Naive thymus-derived CD4-positive, alpha-beta T cell (primary cell): ENCODE measurements at regions not wholly inside any gene's neighbourhood (a gene's known extent, or its start where the extent isn't known, plus 50 kb on each side); places are given as distances from the start of the nearest gene placed in this dataset.

ENCODE experiments used
- ATAC-seq: fragments of 150-1000 bp; cut with Tn5 transposase; 2 replicates; pipeline ENCODE4 v1.10.0; 2021; ENCODE audit warnings: mild to moderate bottlenecking, moderate library complexity
- CTCF ChIA-PET: fragments of 350-600 bp; sonication (Branson Sonifier 250); formaldehyde crosslinking; loops from one replicate; lab custom pipeline; 2021; ENCODE audit warnings: antibody characterized with exemption; lab: Charles Lee
- POLR2A ChIA-PET: fragments of 350-600 bp; sonication (Branson Sonifier 250); formaldehyde crosslinking; loops from one replicate; lab custom pipeline; 2021; ENCODE audit warnings: antibody characterized with exemption, inconsistent platforms; lab: Charles Lee
- DNase-seq, 9 donors: peaks; one replicate each; pipeline versions ENCODE4 v3.0.0 to v3.0.0-alpha.2; 2020 to 2022; ENCODE audit warnings: mixed read lengths in 1 of 9
- H3K27ac ChIP-seq: one replicate; pipeline ENCODE4 v1.7.0; 2013; ENCODE audit warnings: mild to moderate bottlenecking, low read depth, low read length, moderate library complexity
- H3K27me3 ChIP-seq, 2 donors: one replicate each; pipeline ENCODE4 v1.7.0; 2013; ENCODE audit warnings: low read length in 2 of 2, mild to moderate bottlenecking in 2 of 2, moderate library complexity in 2 of 2; ENCODE audit not compliant: control insufficient read depth in 2 of 2, insufficient read depth in 2 of 2
- H3K36me3 ChIP-seq, 3 experiments: 1 replicate in 2 of 3; 2 replicates in 1 of 3; pipeline ENCODE4 v1.7.0; 2013; ENCODE audit warnings: low read length in 3 of 3, mild to moderate bottlenecking in 3 of 3, moderate library complexity in 1 of 3; ENCODE audit not compliant: insufficient read depth in 3 of 3, control insufficient read depth in 2 of 3
- H3K4me1 ChIP-seq, 2 donors: one replicate each; pipeline ENCODE4 v1.7.0; 2013; ENCODE audit warnings: low read length in 2 of 2, mild to moderate bottlenecking in 2 of 2, moderate library complexity in 1 of 2; ENCODE audit not compliant: control insufficient read depth in 2 of 2, insufficient read depth in 2 of 2
- H3K4me3 ChIP-seq: 2 replicates; pipeline ENCODE4 v1.7.0; 2013; ENCODE audit warnings: mild to moderate bottlenecking, low read length
- H3K9me3 ChIP-seq, 3 experiments: 1 replicate in 2 of 3; 2 replicates in 1 of 3; pipeline ENCODE4 v1.7.0; 2013; ENCODE audit warnings: low read length in 3 of 3; ENCODE audit not compliant: control insufficient read depth in 2 of 3
- H3K27ac Mint-ChIP-seq, 9 donors: one replicate each; pipeline ENCODE4 v1.8.0; 2020 to 2022; ENCODE audit warnings: mixed read lengths in 9 of 9, mild to moderate bottlenecking in 8 of 9, moderate library complexity in 5 of 9, inconsistent platforms in 2 of 9
- H3K27me3 Mint-ChIP-seq, 5 donors: one replicate each; pipeline ENCODE4 v1.8.0; 2021 to 2022; ENCODE audit warnings: mixed read lengths in 5 of 5, mild to moderate bottlenecking in 1 of 5
- H3K36me3 Mint-ChIP-seq, 5 donors: one replicate each; pipeline ENCODE4 v1.8.0; 2020 to 2022; ENCODE audit warnings: mixed read lengths in 5 of 5, mild to moderate bottlenecking in 3 of 5, inconsistent platforms in 1 of 5
- H3K4me1 Mint-ChIP-seq, 7 donors: one replicate each; pipeline ENCODE4 v1.8.0; 2020 to 2022; ENCODE audit warnings: mixed read lengths in 7 of 7, mild to moderate bottlenecking in 3 of 7, inconsistent platforms in 1 of 7
- H3K4me3 Mint-ChIP-seq, 10 donors: one replicate each; pipeline ENCODE4 v1.8.0; 2020 to 2022; ENCODE audit warnings: mild to moderate bottlenecking in 10 of 10, mixed read lengths in 10 of 10, moderate library complexity in 6 of 10, inconsistent platforms in 2 of 10
- H3K9me3 Mint-ChIP-seq, 11 donors: one replicate each; pipeline ENCODE4 v1.8.0; 2020 to 2022; ENCODE audit warnings: mixed read lengths in 11 of 11, mild to moderate bottlenecking in 4 of 11, inconsistent platforms in 1 of 11, moderate library complexity in 1 of 11
- intact Hi-C, 2 donors: fragments of 100-400 bp; cut with micrococcal nuclease; formaldehyde crosslinking; loops; one replicate each; pipeline ENCODE4 v1.15.1; 2023

GRCh38 chr11:15723966-15724365 lies 609.2 kb downstream of the INSC start:
- no peak overlapping the region for H3K4me3 Mint-ChIP-seq
- no peak for ATAC-seq
- no peaks in the 10 kb centered on the region for H3K4me1 Mint-ChIP-seq
- H3K27me3 ChIP-seq: no peaks in the 10 kb centered on the region
- no peaks in the 10 kb centered on the region for H3K36me3 Mint-ChIP-seq
- H3K9me3 ChIP-seq: no peaks in the 10 kb centered on the region
- peaks cover 0 to 23% (median 6%) of the 10 kb centered on the region in 5 donors for H3K27me3 Mint-ChIP-seq
- ChIA-PET CTCF (no interaction called here), POLR2A (no interaction called here)
- H3K4me3 ChIP-seq: no peak overlapping the region
- H3K4me1 ChIP-seq: no peaks in the 10 kb centered on the region
- H3K27ac Mint-ChIP-seq: no peak overlapping the region
- intact Hi-C loops: no loop called here
- peaks cover 0 to 5% (median 0%) of the 10 kb centered on the region in 11 donors for H3K9me3 Mint-ChIP-seq
- H3K36me3 ChIP-seq: no peaks in the 10 kb centered on the region
- no peak for DNase-seq
- H3K27ac ChIP-seq: no peak overlapping the region

- Mint-ChIP-seq H3K36me3 (no peaks in the 10 kb centered on the region), H3K27me3 (peaks cover 0 to 20% (median 9%) of the 10 kb centered on the region in 5 donors), H3K4me3 (no peak overlapping the region), H3K9me3 (peaks cover 0 to 5% (median 0%) of the 10 kb centered on the region in 11 donors), H3K4me1 (no peaks in the 10 kb centered on the region), H3K27ac (no peak overlapping the region)
- Histone ChIP-seq H3K4me1 (no peaks in the 10 kb centered on the region), H3K4me3 (no peak overlapping the region), H3K36me3 (no peaks in the 10 kb centered on the region), H3K9me3 (no peaks in the 10 kb centered on the region), H3K27ac (no peak overlapping the region), H3K27me3 (no peaks in the 10 kb centered on the region)
- ChIA-PET CTCF (no interaction called here), POLR2A (no interaction called here)
- intact Hi-C loops: no loop called here
- DNase-seq: no peak
- ATAC-seq: no peak
These were observed 609.9 kb downstream of the INSC start for GRCh38 chr11:15724601-15725000.

- intact Hi-C loops: no loop called here
- Mint-ChIP-seq H3K27ac (no peak overlapping the region), H3K27me3 (peaks cover 0 to 25% (median 10%) of the 10 kb centered on the region in 5 donors), H3K4me3 (no peak overlapping the region), H3K36me3 (peaks cover 0 to 4% (median 0%) of the 10 kb centered on the region in 5 donors), H3K9me3 (peaks cover 0 to 5% (median 0%) of the 10 kb centered on the region in 11 donors), H3K4me1 (no peaks in the 10 kb centered on the region)
- no peaks in the 10 kb centered on the region for H3K36me3 ChIP-seq
- H3K4me3 ChIP-seq: no peak overlapping the region
- no peak overlapping the region for H3K27ac ChIP-seq
- CTCF ChIA-PET: no interaction called here
- ATAC-seq (no peak), DNase-seq (no peak)
- H3K9me3 ChIP-seq: no peaks in the 10 kb centered on the region
- H3K4me1 ChIP-seq: no peaks in the 10 kb centered on the region
- POLR2A ChIA-PET: no interaction called here
- H3K27me3 ChIP-seq: no peaks in the 10 kb centered on the region
These were observed 610.5 kb downstream of the INSC start for GRCh38 chr11:15725246-15725645.

GRCh38 chr11:15726221-15726746 lies 611.6 kb downstream of the INSC start:
- H3K4me1 ChIP-seq: no peaks in the 10 kb centered on the region
- Mint-ChIP-seq H3K27ac (no peak overlapping the region), H3K27me3 (peaks cover 0 to 23% (median 5%) of the 10 kb centered on the region in 5 donors), H3K9me3 (peaks cover 0 to 6% (median 0%) of the 10 kb centered on the region in 11 donors), H3K4me1 (no peaks in the 10 kb centered on the region), H3K4me3 (no peak overlapping the region), H3K36me3 (peaks cover 0 to 6% (median 0%) of the 10 kb centered on the region in 5 donors)
- H3K4me3 ChIP-seq: no peak overlapping the region
- no peak overlapping the region for H3K27ac ChIP-seq
- CTCF ChIA-PET: no interaction called here
- DNase-seq (no peak), ATAC-seq (no peak)
- POLR2A ChIA-PET: no interaction called here
- no peaks in the 10 kb centered on the region for H3K9me3 ChIP-seq
- no peaks in the 10 kb centered on the region for H3K27me3 ChIP-seq
- intact Hi-C loops: no loop called here
- no peaks in the 10 kb centered on the region for H3K36me3 ChIP-seq

GRCh38 chr11:15726893-15727519 lies 612.3 kb downstream of the INSC start:
- ChIA-PET CTCF (no interaction called here), POLR2A (no interaction called here)
- H3K27me3 ChIP-seq: no peaks in the 10 kb centered on the region
- no peak overlapping the region for H3K27ac Mint-ChIP-seq
- no peaks in the 10 kb centered on the region for H3K4me1 Mint-ChIP-seq
- no peak for DNase-seq
- H3K27me3 Mint-ChIP-seq: peaks cover 0 to 23% (median 5%) of the 10 kb centered on the region in 5 donors
- H3K36me3 Mint-ChIP-seq: peaks cover 0 to 6% (median 0%) of the 10 kb centered on the region in 5 donors
- intact Hi-C loops: no loop called here
- peaks cover 0 to 6% (median 0%) of the 10 kb centered on the region in 11 donors for H3K9me3 Mint-ChIP-seq
- no peak overlapping the region for H3K27ac ChIP-seq
- H3K4me3 Mint-ChIP-seq: no peak overlapping the region
- no peak overlapping the region for H3K4me3 ChIP-seq
- no peaks in the 10 kb centered on the region for H3K36me3 ChIP-seq
- H3K9me3 ChIP-seq: no peaks in the 10 kb centered on the region
- no peaks in the 10 kb centered on the region for H3K4me1 ChIP-seq
- no peak for ATAC-seq

- Histone ChIP-seq H3K9me3 (no peaks in the 10 kb centered on the region), H3K27ac (no peak overlapping the region), H3K4me3 (no peak overlapping the region), H3K27me3 (no peaks in the 10 kb centered on the region), H3K36me3 (no peaks in the 10 kb centered on the region), H3K4me1 (no peaks in the 10 kb centered on the region)
- Mint-ChIP-seq H3K4me1 (no peaks in the 10 kb centered on the region), H3K4me3 (no peak overlapping the region), H3K36me3 (peaks cover 0 to 6% (median 0%) of the 10 kb centered on the region in 5 donors), H3K9me3 (peaks cover 0 to 6% (median 0%) of the 10 kb centered on the region in 11 donors), H3K27me3 (peaks cover 0 to 23% (median 5%) of the 10 kb centered on the region in 5 donors), H3K27ac (no peak overlapping the region)
- ATAC-seq: no peak
- no peak for DNase-seq
- POLR2A ChIA-PET: no interaction called here
- intact Hi-C loops: no loop called here
- CTCF ChIA-PET: no interaction called here
These were observed 612.8 kb downstream of the INSC start for GRCh38 chr11:15727520-15727914.

GRCh38 chr11:15728207-15728606 lies 613.5 kb downstream of the INSC start:
- intact Hi-C loops: no loop called here
- no peaks in the 10 kb centered on the region for H3K4me1 ChIP-seq
- no peaks in the 10 kb centered on the region for H3K36me3 ChIP-seq
- Mint-ChIP-seq H3K4me1 (no peaks in the 10 kb centered on the region), H3K27ac (no peak overlapping the region), H3K27me3 (peaks cover 0 to 23% (median 5%) of the 10 kb centered on the region in 5 donors), H3K9me3 (peaks cover 0 to 8% (median 0%) of the 10 kb centered on the region in 11 donors), H3K4me3 (no peak overlapping the region), H3K36me3 (peaks cover 0 to 6% (median 0%) of the 10 kb centered on the region in 5 donors)
- no peak overlapping the region for H3K4me3 ChIP-seq
- H3K9me3 ChIP-seq: no peaks in the 10 kb centered on the region
- no peak for DNase-seq
- H3K27ac ChIP-seq: no peak overlapping the region
- H3K27me3 ChIP-seq: no peaks in the 10 kb centered on the region
- POLR2A ChIA-PET: no interaction called here
- ATAC-seq: no peak
- CTCF ChIA-PET: no interaction called here
